Activated CD4-positive, alpha-beta T cell treated with anti-CD3 and anti-CD28 coated beads for 4 hours (primary cell): ENCODE measurements at regions not wholly inside any gene's neighbourhood (a gene's known extent, or its start where the extent isn't known, plus 50 kb on each side); places are given as distances from the start of the nearest gene placed in this dataset.
"Not testable (repeated sequence)": the region's sequence is repeated elsewhere in the genome, so short reads cannot be mapped to it uniquely, and the experiment has no call there.

Experiments used
- DNase-seq, 2 donors: peaks; one replicate each; pipeline ENCODE4 v3.0.0-alpha.2; 2020

- DNase-seq = no peak
Measured at GRCh38 chr5:135154961-135155360, 120.9 kb upstream of the PITX1 start.

- no peak for DNase-seq
Measured at GRCh38 chr5:135154197-135154596, 120.2 kb upstream of the PITX1 start.

- DNase-seq = no peak
Measured at GRCh38 chr5:135153661-135154060, 119.6 kb upstream of the PITX1 start.

GRCh38 chr5:135153259-135153658 lies 119.2 kb upstream of the PITX1 start:
- DNase-seq = no peak

GRCh38 chr5:135151660-135152059 lies 117.6 kb upstream of the PITX1 start:
- not testable (repeated sequence) for DNase-seq

GRCh38 chr5:135151256-135151655 lies 117.2 kb upstream of the PITX1 start:
- no peak for DNase-seq

- no peak for DNase-seq
Measured at GRCh38 chr5:135150767-135151166, 116.7 kb upstream of the PITX1 start.

- no peak for DNase-seq
Measured at GRCh38 chr5:135149956-135150723, 116.1 kb upstream of the PITX1 start.

- no peak for DNase-seq
Measured at GRCh38 chr5:135149229-135149955, 115.4 kb upstream of the PITX1 start.

- DNase-seq = no peak
Measured at GRCh38 chr5:135147294-135148090, 113.5 kb upstream of the PITX1 start.

GRCh38 chr5:135145985-135146384 lies 112.0 kb upstream of the PITX1 start:
- no peak for DNase-seq

- DNase-seq = not testable (repeated sequence)
Measured at GRCh38 chr5:135143682-135144081, 109.7 kb upstream of the PITX1 start.

GRCh38 chr5:135141303-135142268 lies 107.6 kb upstream of the PITX1 start:
- DNase-seq = no peak

- no peak for DNase-seq
Measured at GRCh38 chr5:135140446-135141204, 106.6 kb upstream of the PITX1 start.

- no peak for DNase-seq
Measured at GRCh38 chr5:135139381-135140134, 105.5 kb upstream of the PITX1 start.

- DNase-seq = no peak
Measured at GRCh38 chr5:135138116-135138850, 104.3 kb upstream of the PITX1 start.

GRCh38 chr5:135137146-135137915 lies 103.3 kb upstream of the PITX1 start:
- no peak for DNase-seq

GRCh38 chr5:135136546-135136945 lies 102.5 kb upstream of the PITX1 start:
- no peak for DNase-seq

- DNase-seq = no peak
Measured at GRCh38 chr5:135135530-135136226, 101.7 kb upstream of the PITX1 start.
